Left lobe of liver (tissue), 2 donors: ENCODE measurements at regions not wholly inside any gene's neighbourhood (a gene's known extent, or its start where the extent isn't known, plus 50 kb on each side); places are given as distances from the start of the nearest gene placed in this dataset.
"Not testable (repeated sequence)": the region's sequence is repeated elsewhere in the genome, so short reads cannot be mapped to it uniquely, and the experiment has no call there.

Experiments used
- ATAC-seq: fragments of 200-7000 bp; cut with Tn5 transposase; one replicate; pipeline ENCODE4 v1.9.1; 2020; ENCODE audit warnings: mild to moderate bottlenecking, moderate library complexity
- DNase-seq: peaks from one replicate; pipeline ENCODE4 v3.0.0-alpha.2; 2020; ENCODE audit warnings: low spot score
- donor health status: DM: no; HTN: no; CAD: no; lungs with moderate emphysema.
- donor health status: DM: no; HTN: yes; CAD: no.

- ATAC-seq, DNase-seq: not testable (repeated sequence)
These were observed 108.4 kb downstream of the SRGAP2 start for GRCh38 chr1:206311611-206312273.

- DNase-seq, ATAC-seq: not testable (repeated sequence)
These were observed 108.9 kb downstream of the SRGAP2 start for GRCh38 chr1:206312274-206312665.

- DNase-seq, ATAC-seq: not testable (repeated sequence)
These were observed 111.8 kb downstream of the SRGAP2 start for GRCh38 chr1:206314951-206315636.

- DNase-seq, ATAC-seq: not testable (repeated sequence)
These were observed 113.6 kb downstream of the SRGAP2 start for GRCh38 chr1:206316901-206317300.

- ATAC-seq, DNase-seq: not testable (repeated sequence)
These were observed 114.7 kb downstream of the SRGAP2 start for GRCh38 chr1:206317878-206318514.

GRCh38 chr1:206320227-206320626 is 116.9 kb downstream of the SRGAP2 start:
- DNase-seq, ATAC-seq: not testable (repeated sequence)

GRCh38 chr1:206326159-206326939 is 123.0 kb downstream of the SRGAP2 start:
- ATAC-seq, DNase-seq: not testable (repeated sequence)

- not testable (repeated sequence) for ATAC-seq, DNase-seq
These were observed 128.3 kb downstream of the SRGAP2 start for GRCh38 chr1:206331597-206331996.

- not testable (repeated sequence) for DNase-seq, ATAC-seq
These were observed 130.0 kb downstream of the SRGAP2 start for GRCh38 chr1:206333316-206333715.

GRCh38 chr1:206333897-206334296 is 130.6 kb downstream of the SRGAP2 start:
- ATAC-seq, DNase-seq: not testable (repeated sequence)

- peak; percentile 46 for ATAC-seq
- not testable (repeated sequence) for DNase-seq
These were observed 131.1 kb downstream of the SRGAP2 start for GRCh38 chr1:206334481-206334880.

- ATAC-seq, DNase-seq: not testable (repeated sequence)
These were observed 131.8 kb downstream of the SRGAP2 start for GRCh38 chr1:206335162-206335561.

GRCh38 chr1:206335875-206336846 is 132.8 kb downstream of the SRGAP2 start:
- not testable (repeated sequence) for DNase-seq, ATAC-seq

- DNase-seq, ATAC-seq: not testable (repeated sequence)
These were observed 133.3 kb upstream of the IKBKE start for GRCh38 chr1:206337024-206337423.

- ATAC-seq, DNase-seq: not testable (repeated sequence)
These were observed 119.6 kb upstream of the IKBKE start for GRCh38 chr1:206350493-206351275.

GRCh38 chr1:206351276-206352052 is 118.8 kb upstream of the IKBKE start:
- not testable (repeated sequence) for ATAC-seq, DNase-seq

- not testable (repeated sequence) for DNase-seq, ATAC-seq
These were observed 114.0 kb upstream of the IKBKE start for GRCh38 chr1:206356310-206356709.

- ATAC-seq: not testable (repeated sequence)
These were observed 112.3 kb upstream of the IKBKE start for GRCh38 chr1:206357962-206358361.

More at GRCh38 chr1:206357962-206358361, 112.3 kb upstream of the IKBKE start:
- not testable (repeated sequence) for DNase-seq
